ENCODE measurements at regions not wholly inside any gene's neighbourhood (a gene's known extent, or its start where the extent isn't known, plus 50 kb on each side); places are given as distances from the start of the nearest gene placed in this dataset.

GRCh38 chr20:21628800-21629199 is 76.7 kb upstream of the PAX1 start:
- TF ChIP-seq EZH2 (IDR thresholded peaks at IDR 0.05; ENCODE audit: low read length, unreplicated experiment) (no peak), CTCF (conservative IDR thresholded peaks at IDR 0.05; ENCODE audit: low read depth, low read length) (no peak)
